Lung (tissue), 11 donors: ENCODE measurements at regions not wholly inside any gene's neighbourhood (a gene's known extent, or its start where the extent isn't known, plus 50 kb on each side); places are given as distances from the start of the nearest gene placed in this dataset.
"Not testable (repeated sequence)": the region's sequence is repeated elsewhere in the genome, so short reads cannot be mapped to it uniquely, and the experiment has no call there.

Source experiments
- ATAC-seq: fragments of 200-7000 bp; cut with Tn5 transposase; one replicate; pipeline ENCODE4 v1.9.1; 2020; ENCODE audit warnings: moderate number of reproducible peaks; ENCODE audit not compliant: insufficient read depth, low FRiP score
- DNase-seq, 3 donors: peaks; one replicate each; pipeline ENCODE4 v3.0.0-alpha.2; 2013 to 2017
- H3K27ac ChIP-seq, 2 donors: one replicate each; pipeline ENCODE4 v1.5.1; 2013; ENCODE audit warnings: mild to moderate bottlenecking in 2 of 2, moderate library complexity in 2 of 2, control low read depth in 1 of 2, inconsistent platforms in 1 of 2, low read depth in 1 of 2, low read length in 1 of 2
- H3K27me3 ChIP-seq, 3 donors: one replicate each; pipeline ENCODE4 v1.5.1; 2013; ENCODE audit warnings: low read length in 2 of 3; ENCODE audit not compliant: control insufficient read depth in 3 of 3, insufficient read depth in 3 of 3
- H3K36me3 ChIP-seq, 4 donors: one replicate each; pipeline ENCODE4 v1.5.1; 2013; ENCODE audit warnings: low read length in 4 of 4, mild to moderate bottlenecking in 1 of 4, moderate library complexity in 1 of 4; ENCODE audit not compliant: control insufficient read depth in 4 of 4, insufficient read depth in 4 of 4
- H3K4me1 ChIP-seq, 5 donors: one replicate each; pipeline ENCODE4 v1.5.1; 2013; ENCODE audit warnings: low read length in 5 of 5, mild to moderate bottlenecking in 2 of 5, moderate library complexity in 1 of 5; ENCODE audit not compliant: control insufficient read depth in 5 of 5, insufficient read depth in 5 of 5
- H3K4me3 ChIP-seq: one replicate; pipeline ENCODE4 v1.5.1; 2013; ENCODE audit warnings: mild to moderate bottlenecking, control low read depth, moderate library complexity
- H3K9ac ChIP-seq, 2 donors: one replicate each; pipeline ENCODE4 v1.5.1; 2013; ENCODE audit warnings: low read length in 2 of 2, control low read depth in 1 of 2; ENCODE audit not compliant: insufficient read depth in 1 of 2
- H3K9me3 ChIP-seq, 4 donors: one replicate each; pipeline ENCODE4 v1.5.1; 2013; ENCODE audit warnings: low read length in 3 of 4, mild to moderate bottlenecking in 1 of 4, moderate library complexity in 1 of 4; ENCODE audit not compliant: control insufficient read depth in 4 of 4, insufficient read depth in 3 of 4
- CTCF ChIP-seq: IDR thresholded peaks from 2 replicates; pipeline ENCODE4 v1.5.1; 2012; ENCODE audit warnings: mild to moderate bottlenecking; ENCODE audit errors: control extremely low read depth, extremely low read depth
- WGBS, 2 donors: extraction: QIAGEN DNeasy Blood & Tissue Kit; methylation state at CpG; one replicate each; pipeline ENCODE4 v1.1.7; 2013; 5-methylcytosine and 5-hydroxymethylcytosine counted together
- donor health status: control.
- donor health status: control.
- donor health status: Bipolar disorder and iron deficiency.
- donor health status: healthy.
- donor health status: DM: yes; HTN: yes; CAD: no.

GRCh38 chr5:166786889-166787288, 1504.6 kb upstream of the WWC1 start:
- H3K4me3 ChIP-seq: no peak overlapping the region
- H3K36me3 ChIP-seq: no peaks in the 10 kb centered on the region
- TF ChIP-seq CTCF: no peak
- DNase-seq (no peak), ATAC-seq (no peak)
- H3K27me3 ChIP-seq: no peaks in the 10 kb centered on the region
- no peak overlapping the region for H3K27ac ChIP-seq
- H3K9ac ChIP-seq: no peak overlapping the region
- no peaks in the 10 kb centered on the region for H3K4me1 ChIP-seq
- peaks cover 0 to 6% (median 0%) of the 10 kb centered on the region in 4 donors for H3K9me3 ChIP-seq
- 82 to 84% methylated on average over 8 of the region's 8 CpGs for WGBS, 2 donors

GRCh38 chr5:166788050-166788449, 1503.4 kb upstream of the WWC1 start:
- Histone ChIP-seq H3K27ac (no peak overlapping the region), H3K4me3 (no peak overlapping the region), H3K27me3 (no peaks in the 10 kb centered on the region), H3K9ac (no peak overlapping the region), H3K9me3 (peaks cover 0 to 6% (median 0%) of the 10 kb centered on the region in 4 donors), H3K36me3 (no peaks in the 10 kb centered on the region), H3K4me1 (no peaks in the 10 kb centered on the region)
- 53 to 85% methylated on average over 1 of the region's 1 CpG for WGBS, 2 donors
- ATAC-seq: no peak
- TF ChIP-seq CTCF: no peak
- DNase-seq: no peak

GRCh38 chr5:166795756-166796155, 1495.7 kb upstream of the WWC1 start:
- 55 to 74% methylated on average over 3 of the region's 3 CpGs for WGBS, 2 donors
- DNase-seq: no peak
- Histone ChIP-seq H3K36me3 (no peaks in the 10 kb centered on the region), H3K9ac (no peak overlapping the region), H3K27ac (no peak overlapping the region), H3K4me3 (no peak overlapping the region), H3K27me3 (no peaks in the 10 kb centered on the region), H3K9me3 (no peaks in the 10 kb centered on the region), H3K4me1 (no peaks in the 10 kb centered on the region)
- no peak for ATAC-seq
- TF ChIP-seq CTCF: no peak

- Histone ChIP-seq H3K9ac (no peak overlapping the region), H3K4me3 (no peak overlapping the region), H3K4me1 (no peaks in the 10 kb centered on the region), H3K27ac (no peak overlapping the region), H3K36me3 (no peaks in the 10 kb centered on the region), H3K9me3 (no peaks in the 10 kb centered on the region), H3K27me3 (no peaks in the 10 kb centered on the region)
- ATAC-seq (no peak), DNase-seq (no peak)
- TF ChIP-seq CTCF: no peak
- 66 to 88% methylated on average over 1 of the region's 1 CpG for WGBS, 2 donors
Measured at GRCh38 chr5:166803058-166803457, 1488.4 kb upstream of the WWC1 start.

- H3K9ac ChIP-seq, H3K4me3 ChIP-seq, ATAC-seq, H3K27ac ChIP-seq, H3K36me3 ChIP-seq, H3K27me3 ChIP-seq, DNase-seq, H3K9me3 ChIP-seq, H3K4me1 ChIP-seq: not testable (repeated sequence)
- 81 to 92% methylated on average over 6 of the region's 6 CpGs for WGBS, 2 donors
Measured at GRCh38 chr5:166804223-166804622, 1487.2 kb upstream of the WWC1 start.

- not testable (repeated sequence) for ATAC-seq, H3K9me3 ChIP-seq, H3K27me3 ChIP-seq, H3K4me1 ChIP-seq, H3K9ac ChIP-seq, DNase-seq, H3K27ac ChIP-seq, H3K36me3 ChIP-seq, H3K4me3 ChIP-seq
- WGBS, 2 donors: 93 to 94% methylated on average over 6 of the region's 6 CpGs
Measured at GRCh38 chr5:166804693-166805092, 1486.8 kb upstream of the WWC1 start.
